Left ventricle myocardium inferior (tissue), 1 donor: ENCODE measurements at regions not wholly inside any gene's neighbourhood (a gene's known extent, or its start where the extent isn't known, plus 50 kb on each side); places are given as distances from the start of the nearest gene placed in this dataset.

Experiments used
- DNase-seq: peaks from one replicate; pipeline ENCODE4 v3.0.0-alpha.2; 2020
- H3K27ac ChIP-seq: fragments of 200-600 bp; replicated peaks from 2 replicates; pipeline ENCODE4 v1.8.0; 2021
- H3K27me3 ChIP-seq: fragments of 200-600 bp; 2 replicates; pipeline ENCODE4 v1.8.0; 2021; ENCODE audit warnings: low read depth
- H3K36me3 ChIP-seq: fragments of 200-600 bp; 2 replicates; pipeline ENCODE4 v1.8.0; 2021
- H3K4me1 ChIP-seq: fragments of 200-600 bp; 2 replicates; pipeline ENCODE4 v1.8.0; 2021
- H3K4me3 ChIP-seq: fragments of 200-600 bp; 2 replicates; pipeline ENCODE4 v1.8.0; 2021; ENCODE audit warnings: mild to moderate bottlenecking, moderate library complexity
- H3K9me3 ChIP-seq: fragments of 200-600 bp; replicated peaks from 2 replicates; pipeline ENCODE4 v1.8.0; 2021
- intact Hi-C: fragments of 100-400 bp; cut with micrococcal nuclease; formaldehyde crosslinking; loops from one replicate; pipeline ENCODE4 v1.11.0; 2022
- TF ChIP-seq, protein P1 (sequence below): fragments of 200-600 bp; IDR thresholded peaks from 2 replicates; pipeline ENCODE4 v1.8.0; 2021; ENCODE audit warnings: antibody characterized with exemption, mild to moderate bottlenecking, borderline replicate concordance
- donor health status: DM: no; HTN: yes; CAD: no; lungs with severe emphysema.

DNA sequence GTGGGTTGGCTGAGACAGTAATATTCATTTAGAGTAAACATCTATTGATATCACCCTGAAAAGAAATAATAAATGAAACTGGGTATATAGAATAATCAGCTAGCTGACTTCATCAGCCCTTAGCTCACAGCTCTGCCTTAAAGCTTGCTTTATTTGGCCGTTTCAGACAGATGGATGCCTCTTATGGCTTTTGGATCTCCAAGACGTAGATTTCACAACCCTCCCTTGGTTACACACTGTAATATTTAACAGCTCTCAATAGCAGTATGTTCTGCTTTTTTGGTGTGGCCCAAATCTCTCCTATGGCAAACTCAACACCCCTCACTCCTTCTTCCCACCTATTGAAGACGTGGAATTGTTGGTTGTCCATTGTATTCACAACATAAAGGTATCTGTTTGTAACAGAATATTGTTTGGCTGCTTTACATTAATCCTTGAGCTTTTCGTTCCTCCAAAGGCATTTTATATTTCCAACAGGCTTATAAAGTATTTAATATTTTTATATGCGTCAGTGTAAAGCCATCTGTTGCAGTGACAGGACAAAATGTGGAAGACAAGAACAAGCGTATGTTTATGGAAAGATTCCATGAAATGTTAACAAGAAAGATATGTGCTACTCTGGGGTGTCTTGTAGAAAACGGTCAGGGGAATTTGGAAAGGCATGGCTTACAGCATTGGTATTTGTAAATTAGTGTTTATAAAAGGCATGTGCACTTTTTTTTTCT, 837.0 kb upstream of the RBFOX1 start:
- Histone ChIP-seq H3K4me1 (no peaks in the 10 kb centered on the region), H3K27me3 (no peaks in the 10 kb centered on the region), H3K4me3 (no peak overlapping the region), H3K27ac (no peak overlapping the region), H3K36me3 (no peaks in the 10 kb centered on the region), H3K9me3 (no peaks in the 10 kb centered on the region)
- TF ChIP-seq, protein P1, sequence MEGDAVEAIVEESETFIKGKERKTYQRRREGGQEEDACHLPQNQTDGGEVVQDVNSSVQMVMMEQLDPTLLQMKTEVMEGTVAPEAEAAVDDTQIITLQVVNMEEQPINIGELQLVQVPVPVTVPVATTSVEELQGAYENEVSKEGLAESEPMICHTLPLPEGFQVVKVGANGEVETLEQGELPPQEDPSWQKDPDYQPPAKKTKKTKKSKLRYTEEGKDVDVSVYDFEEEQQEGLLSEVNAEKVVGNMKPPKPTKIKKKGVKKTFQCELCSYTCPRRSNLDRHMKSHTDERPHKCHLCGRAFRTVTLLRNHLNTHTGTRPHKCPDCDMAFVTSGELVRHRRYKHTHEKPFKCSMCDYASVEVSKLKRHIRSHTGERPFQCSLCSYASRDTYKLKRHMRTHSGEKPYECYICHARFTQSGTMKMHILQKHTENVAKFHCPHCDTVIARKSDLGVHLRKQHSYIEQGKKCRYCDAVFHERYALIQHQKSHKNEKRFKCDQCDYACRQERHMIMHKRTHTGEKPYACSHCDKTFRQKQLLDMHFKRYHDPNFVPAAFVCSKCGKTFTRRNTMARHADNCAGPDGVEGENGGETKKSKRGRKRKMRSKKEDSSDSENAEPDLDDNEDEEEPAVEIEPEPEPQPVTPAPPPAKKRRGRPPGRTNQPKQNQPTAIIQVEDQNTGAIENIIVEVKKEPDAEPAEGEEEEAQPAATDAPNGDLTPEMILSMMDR, result no peak
- no peak for DNase-seq
- intact Hi-C loops, result no loop called here

DNA sequence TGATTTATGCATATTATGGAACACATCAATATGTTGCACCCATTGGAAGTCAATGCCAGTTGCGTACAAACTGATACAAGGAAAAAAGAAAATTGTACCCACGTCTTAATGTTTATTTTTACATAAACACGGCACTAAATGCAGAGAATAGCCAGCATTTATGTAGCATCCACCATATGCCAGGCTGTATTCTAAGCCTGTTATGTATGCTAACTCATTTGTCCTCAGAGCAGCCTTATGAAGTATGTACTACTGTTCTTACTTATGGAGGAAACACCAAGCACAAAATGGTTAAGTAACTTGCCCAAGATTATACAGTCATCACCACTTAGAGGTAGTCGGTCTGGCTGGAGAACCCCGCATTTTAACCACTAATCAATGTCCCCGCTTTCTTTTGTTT, 837.9 kb upstream of the RBFOX1 start:
- no peaks in the 10 kb centered on the region for H3K9me3 ChIP-seq
- TF ChIP-seq, protein P1, result no peak
- intact Hi-C loops, result no loop called here
- no peaks in the 10 kb centered on the region for H3K36me3 ChIP-seq
- no peaks in the 10 kb centered on the region for H3K4me1 ChIP-seq
- peaks cover 9% of the 10 kb centered on the region for H3K27me3 ChIP-seq
- no peak overlapping the region for H3K4me3 ChIP-seq
- H3K27ac ChIP-seq, result no peak overlapping the region
- no peak for DNase-seq

DNA sequence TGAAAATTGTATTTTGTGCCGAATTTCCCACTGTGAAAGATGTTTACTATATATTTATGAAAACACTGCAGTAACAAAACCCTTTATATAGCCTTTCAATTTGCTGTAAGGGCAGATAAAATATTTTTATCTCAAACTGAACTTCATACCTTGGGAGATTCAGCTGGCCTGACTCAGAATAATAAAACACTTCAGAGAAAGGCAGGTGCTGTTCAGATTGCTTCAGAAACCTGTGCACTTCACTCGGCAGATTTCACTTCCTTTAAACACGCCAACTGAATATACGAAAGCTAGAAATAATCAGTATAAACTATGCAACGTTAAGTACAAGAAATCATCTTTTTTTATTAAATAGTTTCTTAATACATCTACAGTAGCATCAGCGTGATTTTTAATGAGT, 839.1 kb upstream of the RBFOX1 start:
- no peaks in the 10 kb centered on the region for H3K4me1 ChIP-seq
- intact Hi-C loops, result no loop called here
- H3K9me3 ChIP-seq, result no peaks in the 10 kb centered on the region
- DNase-seq, result no peak
- TF ChIP-seq, protein P1, result no peak
- no peaks in the 10 kb centered on the region for H3K36me3 ChIP-seq
- H3K4me3 ChIP-seq, result no peak overlapping the region
- peaks cover 9% of the 10 kb centered on the region for H3K27me3 ChIP-seq
- no peak overlapping the region for H3K27ac ChIP-seq

DNA sequence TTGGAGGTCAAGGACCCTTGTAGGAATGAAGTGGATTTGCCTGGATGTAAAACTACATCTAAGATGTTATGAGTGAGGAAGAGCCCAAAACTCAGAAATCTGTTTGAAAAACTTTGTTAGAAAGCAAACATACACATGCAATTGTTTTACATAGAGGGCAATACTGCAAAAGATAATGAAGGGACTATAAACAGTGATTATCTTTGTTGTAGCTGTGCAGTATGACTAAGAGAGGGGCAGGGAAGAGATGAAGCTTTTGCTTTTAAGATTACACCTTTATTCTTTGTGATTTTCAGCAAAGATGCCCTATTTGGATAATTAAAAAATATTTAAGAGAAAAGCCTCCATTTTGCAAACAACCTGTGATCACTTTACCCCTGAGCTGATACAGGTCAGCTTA, 839.9 kb upstream of the RBFOX1 start:
- Histone ChIP-seq H3K27me3 (peaks cover 9% of the 10 kb centered on the region), H3K4me3 (no peak overlapping the region), H3K36me3 (no peaks in the 10 kb centered on the region), H3K27ac (no peak overlapping the region), H3K4me1 (no peaks in the 10 kb centered on the region), H3K9me3 (no peaks in the 10 kb centered on the region)
- TF ChIP-seq, protein P1, result no peak
- no peak for DNase-seq
- intact Hi-C loops, result no loop called here

DNA sequence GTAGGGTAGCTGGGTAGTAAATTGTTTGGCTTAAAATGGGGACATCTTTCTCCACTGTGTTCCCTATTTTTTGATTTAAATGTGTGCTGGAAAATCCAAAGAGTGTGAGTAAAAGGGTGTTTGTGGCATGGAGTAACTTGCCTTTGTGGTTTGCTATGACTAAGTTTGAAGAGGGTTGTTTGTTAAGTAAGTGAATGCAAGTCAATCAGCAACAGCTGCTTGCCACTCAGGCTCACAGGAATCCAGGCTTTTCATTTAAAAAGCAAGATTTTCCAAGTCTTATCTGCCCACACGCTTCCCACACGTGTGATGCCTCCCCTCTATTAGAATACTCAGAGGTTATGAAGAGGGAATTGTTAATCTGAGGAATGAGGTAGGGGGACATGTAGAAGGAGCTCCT, 847.7 kb upstream of the RBFOX1 start:
- Histone ChIP-seq H3K9me3 (no peaks in the 10 kb centered on the region), H3K36me3 (no peaks in the 10 kb centered on the region), H3K4me1 (no peaks in the 10 kb centered on the region), H3K27ac (no peak overlapping the region), H3K4me3 (no peak overlapping the region), H3K27me3 (peaks cover 67% of the 10 kb centered on the region)
- intact Hi-C loops, result no loop called here
- DNase-seq, result no peak
- TF ChIP-seq, protein P1, result no peak
